ENCODE measurements at regions not wholly inside any gene's neighbourhood (a gene's known extent, or its start where the extent isn't known, plus 50 kb on each side); places are given as distances from the start of the nearest gene placed in this dataset.
"Not testable (repeated sequence)": the region's sequence is repeated elsewhere in the genome, so short reads cannot be mapped to it uniquely, and the experiment has no call there.

- H3K36me3 ChIP-seq (ENCODE audit: control insufficient read depth in 1 of 2, insufficient read depth in 2 of 2, low read length in 2 of 2), result no peaks in the 10 kb centered on the region
- no peak overlapping the region for H3K27ac ChIP-seq (ENCODE audit: low read length)
These were observed 137.4 kb downstream of the PLK2 start for GRCh38 chr5:58322453-58322852.

GRCh38 chr5:58318468-58318867 is 141.4 kb downstream of the PLK2 start:
- H3K4me1 ChIP-seq (ENCODE audit: control insufficient read depth in 1 of 2, insufficient read depth in 2 of 2, low read length in 2 of 2), result no peaks in the 10 kb centered on the region
- no peaks in the 10 kb centered on the region for H3K36me3 ChIP-seq (ENCODE audit: control insufficient read depth in 1 of 2, insufficient read depth in 2 of 2, low read length in 2 of 2)
- no peak overlapping the region for H3K27ac ChIP-seq (ENCODE audit: low read length)

More at GRCh38 chr5:58322453-58322852, 137.4 kb downstream of the PLK2 start:
- no peaks in the 10 kb centered on the region for H3K9me3 ChIP-seq (ENCODE audit: control insufficient read depth in 1 of 2, low read length in 2 of 2)
- H3K27me3 ChIP-seq (ENCODE audit: low read depth, low read length), result no peaks in the 10 kb centered on the region
- H3K4me1 ChIP-seq (ENCODE audit: control insufficient read depth in 1 of 2, insufficient read depth in 2 of 2, low read length in 2 of 2), result no peaks in the 10 kb centered on the region
- no peak overlapping the region for H3K4me3 ChIP-seq (ENCODE audit: low read depth in 1 of 2, low read length in 2 of 2)

GRCh38 chr5:58317808-58318207 is 142.1 kb downstream of the PLK2 start:
- Histone ChIP-seq H3K27me3 (ENCODE audit: low read depth, low read length) (no peaks in the 10 kb centered on the region), H3K4me3 (ENCODE audit: low read depth in 1 of 2, low read length in 2 of 2) (no peak overlapping the region), H3K4me1 (ENCODE audit: control insufficient read depth in 1 of 2, insufficient read depth in 2 of 2, low read length in 2 of 2) (no peaks in the 10 kb centered on the region), H3K27ac (ENCODE audit: low read length) (no peak overlapping the region), H3K36me3 (ENCODE audit: control insufficient read depth in 1 of 2, insufficient read depth in 2 of 2, low read length in 2 of 2) (no peaks in the 10 kb centered on the region), H3K9me3 (ENCODE audit: control insufficient read depth in 1 of 2, low read length in 2 of 2) (no peaks in the 10 kb centered on the region)

More at GRCh38 chr5:58318468-58318867, 141.4 kb downstream of the PLK2 start:
- Histone ChIP-seq H3K4me3 (ENCODE audit: low read depth in 1 of 2, low read length in 2 of 2) (no peak overlapping the region), H3K27me3 (ENCODE audit: low read depth, low read length) (no peaks in the 10 kb centered on the region), H3K9me3 (ENCODE audit: control insufficient read depth in 1 of 2, low read length in 2 of 2) (no peaks in the 10 kb centered on the region)

DNA sequence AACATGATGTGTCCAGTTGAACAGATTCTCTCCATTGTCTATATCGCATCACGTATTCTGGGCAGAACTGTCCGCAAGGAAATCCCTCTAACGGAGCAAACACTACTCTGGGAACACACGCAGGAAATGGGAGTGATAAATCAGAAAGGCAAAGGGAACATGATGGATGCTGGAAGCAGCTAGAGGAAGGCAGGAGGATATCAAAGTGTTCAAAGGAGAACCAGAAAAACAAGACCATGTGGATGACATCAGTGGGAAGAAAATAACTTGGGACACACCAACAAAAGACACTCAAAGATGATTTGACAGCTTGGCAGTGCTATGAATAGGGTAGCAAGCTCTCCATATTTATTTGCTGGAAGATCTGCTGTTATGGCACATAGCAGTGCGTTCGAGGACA is 142.9 kb downstream of the PLK2 start:
- no peaks in the 10 kb centered on the region for H3K4me1 ChIP-seq (ENCODE audit: control insufficient read depth in 1 of 2, insufficient read depth in 2 of 2, low read length in 2 of 2)
- no peaks in the 10 kb centered on the region for H3K27me3 ChIP-seq (ENCODE audit: low read depth, low read length)
- no peak overlapping the region for H3K4me3 ChIP-seq (ENCODE audit: low read depth in 1 of 2, low read length in 2 of 2)
- H3K36me3 ChIP-seq (ENCODE audit: control insufficient read depth in 1 of 2, insufficient read depth in 2 of 2, low read length in 2 of 2), result no peaks in the 10 kb centered on the region
- H3K27ac ChIP-seq (ENCODE audit: low read length), result no peak overlapping the region
- no peaks in the 10 kb centered on the region for H3K9me3 ChIP-seq (ENCODE audit: control insufficient read depth in 1 of 2, low read length in 2 of 2)

- Histone ChIP-seq H3K4me1 (ENCODE audit: control insufficient read depth in 1 of 2, insufficient read depth in 2 of 2, low read length in 2 of 2) (no peaks in the 10 kb centered on the region), H3K4me3 (ENCODE audit: low read depth in 1 of 2, low read length in 2 of 2) (no peak overlapping the region), H3K27me3 (ENCODE audit: low read depth, low read length) (no peaks in the 10 kb centered on the region), H3K9me3 (ENCODE audit: control insufficient read depth in 1 of 2, low read length in 2 of 2) (no peaks in the 10 kb centered on the region), H3K27ac (ENCODE audit: low read length) (no peak overlapping the region), H3K36me3 (ENCODE audit: control insufficient read depth in 1 of 2, insufficient read depth in 2 of 2, low read length in 2 of 2) (no peaks in the 10 kb centered on the region)
These were observed 144.1 kb downstream of the PLK2 start for GRCh38 chr5:58315794-58316193.

DNA sequence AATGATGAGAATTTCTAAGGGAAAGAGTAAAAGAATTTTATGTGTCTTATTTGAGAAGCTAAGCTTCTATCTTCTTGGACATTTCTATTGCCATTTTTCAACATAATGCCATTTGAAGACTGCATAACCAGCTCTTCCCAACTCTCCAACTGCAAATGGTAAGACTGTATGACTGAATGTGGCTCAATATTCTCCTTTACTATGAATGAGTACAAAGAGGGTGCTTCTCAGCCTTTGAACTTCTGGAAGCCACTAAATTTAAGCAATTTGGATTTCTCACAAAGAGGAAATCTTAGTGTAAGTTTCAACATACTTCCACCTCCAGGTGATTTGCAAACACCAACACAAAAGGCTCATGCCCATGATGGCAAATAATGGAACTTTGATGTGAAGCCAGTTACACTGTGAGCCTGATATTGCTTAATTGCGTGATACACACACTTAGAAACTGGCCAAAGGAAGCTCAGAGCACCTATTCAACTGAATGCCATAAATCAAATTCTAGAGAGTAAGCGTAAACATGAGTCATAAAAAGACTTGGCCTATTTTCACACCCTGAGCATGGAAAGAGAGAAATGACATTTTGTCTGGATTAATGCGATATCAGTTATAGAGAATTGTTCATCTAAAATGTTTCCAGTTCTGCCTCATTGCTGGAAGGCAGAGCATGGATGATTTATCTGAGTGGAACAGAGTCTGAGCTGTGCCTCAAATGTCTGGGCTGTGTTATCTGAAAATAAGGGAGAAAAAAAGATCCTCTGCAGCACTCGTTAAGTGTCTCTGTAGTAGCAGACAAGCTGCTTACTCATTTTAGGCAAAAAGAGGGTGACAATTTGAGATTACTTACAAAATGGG is 145.3 kb downstream of the PLK2 start:
- Histone ChIP-seq H3K27me3 (ENCODE audit: low read depth, low read length) (no peaks in the 10 kb centered on the region), H3K27ac (ENCODE audit: low read length) (no peak overlapping the region), H3K36me3 (ENCODE audit: control insufficient read depth in 1 of 2, insufficient read depth in 2 of 2, low read length in 2 of 2) (no peaks in the 10 kb centered on the region), H3K4me1 (ENCODE audit: control insufficient read depth in 1 of 2, insufficient read depth in 2 of 2, low read length in 2 of 2) (no peaks in the 10 kb centered on the region), H3K9me3 (ENCODE audit: control insufficient read depth in 1 of 2, low read length in 2 of 2) (no peaks in the 10 kb centered on the region), H3K4me3 (ENCODE audit: low read depth in 1 of 2, low read length in 2 of 2) (no peak overlapping the region)

DNA sequence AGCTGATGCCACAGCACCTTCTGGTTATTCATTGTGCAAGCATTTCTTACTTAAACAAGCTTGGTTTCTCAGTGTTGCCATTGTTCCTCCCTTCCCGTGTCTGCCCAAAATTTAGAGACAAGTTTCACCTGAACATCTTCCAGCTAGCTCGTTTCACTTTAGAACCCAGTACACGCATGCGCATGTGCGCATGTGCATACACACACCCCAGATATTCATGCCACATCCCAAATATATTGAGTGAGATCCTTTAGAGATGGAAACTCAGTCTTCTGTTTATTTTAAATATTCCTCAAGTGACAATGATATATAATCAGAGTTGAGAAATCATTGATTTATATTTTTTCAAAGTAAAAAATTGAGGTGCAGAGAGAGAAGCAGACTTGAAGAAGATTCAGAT is 147.6 kb downstream of the PLK2 start:
- Histone ChIP-seq H3K9me3 (ENCODE audit: control insufficient read depth in 1 of 2, low read length in 2 of 2) (no peaks in the 10 kb centered on the region), H3K4me1 (ENCODE audit: control insufficient read depth in 1 of 2, insufficient read depth in 2 of 2, low read length in 2 of 2) (no peaks in the 10 kb centered on the region), H3K27me3 (ENCODE audit: low read depth, low read length) (no peaks in the 10 kb centered on the region), H3K27ac (ENCODE audit: low read length) (no peak overlapping the region), H3K36me3 (ENCODE audit: control insufficient read depth in 1 of 2, insufficient read depth in 2 of 2, low read length in 2 of 2) (no peaks in the 10 kb centered on the region), H3K4me3 (ENCODE audit: low read depth in 1 of 2, low read length in 2 of 2) (no peak overlapping the region)

DNA sequence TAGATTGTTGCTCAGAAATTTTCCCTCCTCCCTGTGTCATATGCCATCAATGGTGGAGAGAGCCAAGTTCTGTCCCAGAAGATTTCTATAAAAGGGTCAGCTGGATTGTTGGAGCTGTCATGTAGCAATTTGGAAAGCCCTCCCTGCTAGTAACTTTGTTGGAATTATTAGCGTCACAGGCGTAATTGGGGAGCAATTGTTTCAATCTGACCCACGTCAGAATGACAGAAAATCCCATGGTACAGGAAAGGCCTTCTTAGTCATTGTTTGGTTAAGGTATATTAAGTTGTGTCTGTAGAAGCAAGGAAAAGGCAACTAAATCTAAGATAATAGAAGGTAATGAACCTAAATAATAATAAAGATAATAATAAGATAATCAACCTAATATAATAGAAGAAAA is 148.4 kb downstream of the PLK2 start:
- H3K27me3 ChIP-seq (ENCODE audit: low read depth, low read length), result no peaks in the 10 kb centered on the region
- no peaks in the 10 kb centered on the region for H3K4me1 ChIP-seq (ENCODE audit: control insufficient read depth in 1 of 2, insufficient read depth in 2 of 2, low read length in 2 of 2)
- H3K27ac ChIP-seq (ENCODE audit: low read length), result no peak overlapping the region
- H3K36me3 ChIP-seq (ENCODE audit: control insufficient read depth in 1 of 2, insufficient read depth in 2 of 2, low read length in 2 of 2), result no peaks in the 10 kb centered on the region
- H3K9me3 ChIP-seq (ENCODE audit: control insufficient read depth in 1 of 2, low read length in 2 of 2), result no peaks in the 10 kb centered on the region
- no peak overlapping the region for H3K4me3 ChIP-seq (ENCODE audit: low read depth in 1 of 2, low read length in 2 of 2)

DNA sequence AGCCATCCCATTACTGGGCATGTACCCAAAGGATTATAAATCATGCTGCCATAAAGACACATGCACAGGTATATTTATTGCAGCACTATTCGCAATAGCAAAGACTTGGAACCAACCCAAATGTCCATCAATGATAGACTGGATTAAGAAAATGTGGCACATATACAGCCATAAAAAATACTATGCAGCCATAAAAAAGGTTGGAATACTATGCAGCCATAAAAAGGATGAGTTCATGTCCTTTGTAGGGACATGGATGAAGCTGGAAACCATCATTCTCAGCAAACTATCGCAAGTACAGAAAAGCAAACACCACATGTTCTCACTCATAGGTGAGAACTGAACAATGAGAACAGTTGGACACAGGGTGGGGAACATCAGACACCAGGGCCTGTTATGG is 151.5 kb downstream of the PLK2 start:
- H3K36me3 ChIP-seq (ENCODE audit: control insufficient read depth in 1 of 2, insufficient read depth in 2 of 2, low read length in 2 of 2); H3K27ac ChIP-seq (ENCODE audit: low read length); H3K4me3 ChIP-seq (ENCODE audit: low read depth in 1 of 2, low read length in 2 of 2); H3K4me1 ChIP-seq (ENCODE audit: control insufficient read depth in 1 of 2, insufficient read depth in 2 of 2, low read length in 2 of 2); H3K27me3 ChIP-seq (ENCODE audit: low read depth, low read length); H3K9me3 ChIP-seq (ENCODE audit: control insufficient read depth in 1 of 2, low read length in 2 of 2): not testable (repeated sequence)

DNA sequence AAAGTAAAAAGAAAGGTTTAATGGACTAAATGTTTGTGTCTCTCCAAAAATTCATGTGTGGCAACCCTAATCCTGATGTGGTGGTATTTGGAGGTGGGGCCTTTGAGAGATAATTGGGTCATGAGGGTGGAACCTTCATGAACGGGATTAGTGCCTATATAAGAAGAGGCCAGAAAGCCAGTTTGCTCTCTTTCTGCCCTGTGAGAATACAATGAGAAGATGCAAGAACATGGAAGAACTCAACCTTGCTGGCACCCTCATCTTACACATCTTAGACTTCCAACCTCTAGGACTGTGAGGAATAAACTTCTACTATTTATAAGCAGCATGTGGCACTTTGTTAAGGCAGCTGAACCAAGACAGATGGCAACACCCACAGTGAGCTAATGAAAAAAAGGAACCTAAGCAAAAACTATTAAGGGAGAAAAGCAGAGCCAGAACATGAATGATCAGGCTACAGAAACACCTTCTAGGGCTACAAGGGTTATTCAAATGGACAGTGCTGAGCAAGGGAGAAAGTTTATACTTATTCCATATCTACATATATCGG is 159.5 kb downstream of the PLK2 start:
- no peaks in the 10 kb centered on the region for H3K36me3 ChIP-seq (ENCODE audit: control insufficient read depth in 1 of 2, insufficient read depth in 2 of 2, low read length in 2 of 2)
- H3K27ac ChIP-seq (ENCODE audit: low read length), result no peak overlapping the region
- no peaks in the 10 kb centered on the region for H3K27me3 ChIP-seq (ENCODE audit: low read depth, low read length)
- H3K4me1 ChIP-seq (ENCODE audit: control insufficient read depth in 1 of 2, insufficient read depth in 2 of 2, low read length in 2 of 2), result no peaks in the 10 kb centered on the region
- no peak overlapping the region for H3K4me3 ChIP-seq (ENCODE audit: low read depth in 1 of 2, low read length in 2 of 2)
- no peaks in the 10 kb centered on the region for H3K9me3 ChIP-seq (ENCODE audit: control insufficient read depth in 1 of 2, low read length in 2 of 2)

- no peak overlapping the region for H3K4me3 ChIP-seq (ENCODE audit: low read depth in 1 of 2, low read length in 2 of 2)
- no peak overlapping the region for H3K27ac ChIP-seq (ENCODE audit: low read length)
- no peaks in the 10 kb centered on the region for H3K36me3 ChIP-seq (ENCODE audit: control insufficient read depth in 1 of 2, insufficient read depth in 2 of 2, low read length in 2 of 2)
- no peaks in the 10 kb centered on the region for H3K27me3 ChIP-seq (ENCODE audit: low read depth, low read length)
- no peaks in the 10 kb centered on the region for H3K9me3 ChIP-seq (ENCODE audit: control insufficient read depth in 1 of 2, low read length in 2 of 2)
- H3K4me1 ChIP-seq (ENCODE audit: control insufficient read depth in 1 of 2, insufficient read depth in 2 of 2, low read length in 2 of 2), result no peaks in the 10 kb centered on the region
These were observed 160.6 kb downstream of the PLK2 start for GRCh38 chr5:58299256-58299655.
